SK-N-SH (cell line): ENCODE measurements at regions not wholly inside any gene's neighbourhood (a gene's known extent, or its start where the extent isn't known, plus 50 kb on each side); places are given as distances from the start of the nearest gene placed in this dataset.

Source experiments
- CTCF ChIA-PET: fragments of 300-600, 350-600 bp; formaldehyde crosslinking; extraction: SDS; loops from one replicate; lab custom pipeline; 2021; lab: Yijun Ruan, JAX
- POLR2A ChIA-PET: fragments of 350-600 bp; sonication (Branson Sonifier 250); formaldehyde crosslinking; extraction: SDS; loops from one replicate; lab custom pipeline; 2020; ENCODE audit warnings: antibody characterized with exemption, inconsistent platforms; lab: Yijun Ruan, JAX
- DNase-seq: peaks from one replicate; pipeline ENCODE4 v3.0.0; 2012
- H2AFZ ChIP-seq: fragments of 200-600 bp; sonication (generic); 2 replicates; pipeline ENCODE4 v1.8.1; 2016; ENCODE audit warnings: antibody characterized with exemption, mild to moderate bottlenecking, low read depth
- H3F3A ChIP-seq: fragments of 200-600 bp; sonication (generic); replicated peaks from 2 replicates; pipeline ENCODE3; 2016; ENCODE audit warnings: antibody characterized with exemption, mild to moderate bottlenecking; ENCODE audit not compliant: insufficient read depth
- H3K27ac ChIP-seq, 2 experiments: fragments of 200-500 bp in 1 of 2; fragments of 200-600 bp in 1 of 2; sonication (Bioruptor generic) in 1 of 2; sonication (generic), shearing (Covaris generic) in 1 of 2; 2 replicates each; pipeline versions ENCODE4 v1.5.1 to v1.6.1; 2014 to 2016; ENCODE audit warnings: low read depth in 2 of 2, inconsistent platforms in 1 of 2, low read length in 1 of 2, mild to moderate bottlenecking in 1 of 2, mixed read lengths in 1 of 2
- H3K27me3 ChIP-seq: fragments of 200-600 bp; sonication (generic), shearing (Covaris generic); 2 replicates; pipeline ENCODE4 v1.6.1; 2016; ENCODE audit warnings: mixed run types; ENCODE audit not compliant: insufficient read depth
- H3K36me3 ChIP-seq, 2 experiments: fragments of 200-500 bp in 1 of 2; fragments of 200-600 bp in 1 of 2; sonication (Bioruptor generic) in 1 of 2; sonication (generic) in 1 of 2; replicated peaks in 1 of 2; 2 replicates each; pipeline versions ENCODE3 to v1.5.1; 2014 to 2016; ENCODE audit warnings: low read length in 1 of 2, mild to moderate bottlenecking in 1 of 2; ENCODE audit not compliant: insufficient read depth in 2 of 2, control insufficient read depth in 1 of 2
- H3K4me1 ChIP-seq, 2 experiments: fragments of 200-500 bp in 1 of 2; fragments of 200-600 bp in 1 of 2; sonication (Bioruptor generic) in 1 of 2; sonication (generic), shearing (Covaris generic) in 1 of 2; 2 replicates each; pipeline versions ENCODE4 v1.5.1 to v1.6.1; 2014 to 2016; ENCODE audit warnings: low read depth in 1 of 2, low read length in 1 of 2, mixed run types in 1 of 2; ENCODE audit not compliant: insufficient read depth in 2 of 2, control insufficient read depth in 1 of 2
- H3K4me2 ChIP-seq: fragments of 200-600 bp; sonication (generic), shearing (Covaris generic); 2 replicates; pipeline ENCODE4 v1.6.1; 2017; ENCODE audit warnings: mixed run types
- H3K4me3 ChIP-seq, 2 experiments: fragments of 200-500 bp in 1 of 2; fragments of 200-600 bp in 1 of 2; sonication (Bioruptor generic) in 1 of 2; sonication (generic), shearing (Covaris generic) in 1 of 2; 2 replicates each; pipeline versions ENCODE4 v1.5.1 to v1.8.1; 2014 to 2016; ENCODE audit warnings: low read depth in 2 of 2, inconsistent platforms in 1 of 2, low read length in 1 of 2, mild to moderate bottlenecking in 1 of 2, mixed read lengths in 1 of 2, moderate library complexity in 1 of 2
- H3K79me2 ChIP-seq: fragments of 200-600 bp; sonication (generic); 2 replicates; pipeline ENCODE4 v1.8.1; 2017; ENCODE audit warnings: mild to moderate bottlenecking; ENCODE audit not compliant: insufficient read depth
- H3K9ac ChIP-seq: fragments of 200-600 bp; sonication (generic); 2 replicates; pipeline ENCODE4 v1.6.1; 2017; ENCODE audit warnings: mixed run types
- H3K9me2 ChIP-seq: fragments of 200-600 bp; sonication (generic); 2 replicates; pipeline ENCODE4 v1.6.1; 2017; ENCODE audit warnings: mixed run types
- H3K9me3 ChIP-seq: fragments of 200-600 bp; sonication (generic); 2 replicates; pipeline ENCODE4 v1.6.1; 2017; ENCODE audit warnings: mixed run types, mild to moderate bottlenecking, moderate library complexity
- H4K20me1 ChIP-seq: fragments of 200-600 bp; sonication (generic); 2 replicates; pipeline ENCODE4 v1.6.1; 2017; ENCODE audit warnings: mild to moderate bottlenecking, mixed run types; ENCODE audit not compliant: insufficient read depth
- EZH2phosphoT487 ChIP-seq: fragments of 200-600 bp; sonication (generic); IDR thresholded peaks from 2 replicates; pipeline ENCODE4 v1.6.1; 2017; ENCODE audit warnings: low read depth, mixed run types, mild to moderate bottlenecking, antibody characterized with exemption, moderate library complexity, borderline replicate concordance
- FOXJ3 ChIP-seq: sonication (generic); formaldehyde crosslinking; IDR thresholded peaks from 2 replicates; pipeline ENCODE4 v1.5.1; 2020; ENCODE audit warnings: mild to moderate bottlenecking, missing genetic modification reagents
- GABPA ChIP-seq: IDR thresholded peaks from 2 replicates; pipeline ENCODE4 v1.4.0; 2012; ENCODE audit warnings: low read depth, mild to moderate bottlenecking
- GATA2 ChIP-seq: sonication (generic); formaldehyde crosslinking; IDR thresholded peaks from 2 replicates; pipeline ENCODE4 v1.5.0; 2020; ENCODE audit warnings: mild to moderate bottlenecking, missing genetic modification reagents
- IRF3 ChIP-seq: fragments of 150-350 bp; IDR thresholded peaks from 2 replicates; pipeline ENCODE4 v1.6.1; 2016; ENCODE audit warnings: mild to moderate bottlenecking, low read depth, low read length
- JUND ChIP-seq: IDR thresholded peaks from 2 replicates; pipeline ENCODE4 v1.4.0; 2012
- NFIC ChIP-seq: IDR thresholded peaks from 2 replicates; pipeline ENCODE4 v1.4.0; 2012; ENCODE audit warnings: borderline replicate concordance
- POLR2AphosphoS5 ChIP-seq: IDR thresholded peaks from 2 replicates; pipeline ENCODE4 v1.6.1; 2012; ENCODE audit warnings: low read depth, low read length
- RCOR1 ChIP-seq: fragments of 150-350 bp; IDR thresholded peaks from 2 replicates; pipeline ENCODE4 v1.6.1; 2017; ENCODE audit warnings: antibody characterized with exemption, low read length
- RFX5 ChIP-seq: IDR thresholded peaks from 2 replicates; pipeline ENCODE4 v1.6.1; 2012; ENCODE audit warnings: mild to moderate bottlenecking, improper control_type of control experiment, low read length
- SIN3A ChIP-seq: IDR thresholded peaks from 2 replicates; pipeline ENCODE4 v1.6.1; 2012; ENCODE audit warnings: low read depth, mild to moderate bottlenecking, low read length, moderate library complexity, borderline replicate concordance
- SMC3 ChIP-seq: IDR thresholded peaks from 2 replicates; pipeline ENCODE4 v1.6.1; 2012; ENCODE audit warnings: low read depth, low read length, improper control_type of control experiment
- USF1 ChIP-seq: IDR thresholded peaks from 2 replicates; pipeline ENCODE4 v1.4.0; 2012; ENCODE audit warnings: low read depth, borderline replicate concordance
- USF2 ChIP-seq: fragments of 150-350 bp; IDR thresholded peaks from 2 replicates; pipeline ENCODE4 v1.6.1; 2017; ENCODE audit warnings: antibody characterized with exemption, low read length, low read depth, borderline replicate concordance
- YY1 ChIP-seq: IDR thresholded peaks from 2 replicates; pipeline ENCODE4 v1.4.0; 2012; ENCODE audit warnings: low read depth, mild to moderate bottlenecking
- ZBTB33 ChIP-seq: IDR thresholded peaks from 2 replicates; pipeline ENCODE4 v1.4.0; 2012; ENCODE audit warnings: low read depth, borderline replicate concordance
- WGBS: methylation state at CpG from one replicate; pipeline ENCODE4 v1.1.6; 2017; ENCODE audit warnings: low lambda C conversion rate; 5-methylcytosine and 5-hydroxymethylcytosine counted together

- TF ChIP-seq FOXJ3 (CRISPR knock-in tag) (no peak), IRF3 (no peak), USF1 (no peak)
These were observed 53.9 kb upstream of the RNU6ATAC start (continued) for GRCh38 chr9:134218230-134218629.

GRCh38 chr9:134219646-134220060 is 55.3 kb upstream of the RNU6ATAC start:
- H4K20me1 ChIP-seq: no peaks in the 10 kb centered on the region
- H3K4me1 ChIP-seq: peaks cover 0 to 16% of the 10 kb centered on the region in 2 experiments; a peak in 1 of 4 replicates
- H3K4me3 ChIP-seq: no peak overlapping the region
- POLR2A ChIA-PET: no interaction called here
- no peaks in the 10 kb centered on the region for H3K36me3 ChIP-seq
- H3K9me2 ChIP-seq: no peaks in the 10 kb centered on the region
- no peaks in the 10 kb centered on the region for H3K79me2 ChIP-seq
- TF ChIP-seq NFIC: no peak
- TF ChIP-seq EZH2phosphoT487: no peak
- no peak for TF ChIP-seq USF2
- TF ChIP-seq JUND: no peak
- no peak for TF ChIP-seq RFX5
- no peak for TF ChIP-seq SMC3
- no peak for TF ChIP-seq SIN3A
- TF ChIP-seq GABPA: no peak
- no peak for TF ChIP-seq GATA2 (CRISPR knock-in tag)
- TF ChIP-seq RCOR1: no peak
- no peak for TF ChIP-seq YY1
- no peak for TF ChIP-seq USF1
- no peak for TF ChIP-seq ZBTB33
- no peak for TF ChIP-seq POLR2AphosphoS5
- no peak overlapping the region for H3K27ac ChIP-seq
- no peaks in the 10 kb centered on the region for H3K27me3 ChIP-seq
- DNase-seq: peak; percentile 15
- H2AFZ ChIP-seq: no peak overlapping the region
- H3F3A ChIP-seq: no peaks in the 10 kb centered on the region
- no peak overlapping the region for H3K9ac ChIP-seq
- H3K9me3 ChIP-seq: no peaks in the 10 kb centered on the region
- H3K4me2 ChIP-seq: no peak overlapping the region
- WGBS: 77% methylated on average over 24 of the region's 24 CpGs
- CTCF ChIA-PET: interaction anchor here (1.4 kb wide), 1 partner anchor 11 kb away, joined by 6 read pairs; no protein-coding TSS in a partner anchor
